CD4-positive, alpha-beta T cell treated with Interferon alpha-2 for 1 hour (primary cell): ENCODE measurements at regions not wholly inside any gene's neighbourhood (a gene's known extent, or its start where the extent isn't known, plus 50 kb on each side); places are given as distances from the start of the nearest gene placed in this dataset.
"Not testable (repeated sequence)": the region's sequence is repeated elsewhere in the genome, so short reads cannot be mapped to it uniquely, and the experiment has no call there.

Experiments used
- DNase-seq, 2 donors: peaks; one replicate each; pipeline ENCODE4 v3.0.0-alpha.2; 2020 to 2022

- DNase-seq, result no peak
Measured at GRCh38 chr2:180258579-180258978, 251.5 kb upstream of the CWC22 start.

DNA sequence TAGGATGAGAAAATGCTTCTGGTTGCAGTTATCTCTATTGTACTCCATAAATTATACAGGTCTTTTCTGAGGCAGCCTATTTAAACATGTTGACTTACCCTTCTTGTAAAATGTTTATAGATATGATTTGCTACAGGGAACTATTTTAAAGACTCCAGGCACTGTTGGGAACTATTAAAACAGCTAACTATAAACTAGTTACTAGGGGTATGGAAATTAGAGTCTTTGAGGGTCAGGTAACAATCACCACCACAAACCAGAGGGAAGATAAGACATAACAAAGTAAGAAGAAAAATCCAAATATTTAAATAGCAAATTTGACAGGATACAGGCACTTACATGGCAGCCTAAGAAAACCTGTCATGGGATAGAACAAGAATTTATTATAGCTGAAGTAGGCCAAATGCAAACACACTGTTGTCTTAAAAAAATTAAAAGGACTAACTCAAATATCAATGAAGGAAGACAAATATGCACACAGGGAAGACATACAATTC, 251.0 kb upstream of the CWC22 start:
- no peak for DNase-seq

GRCh38 chr2:180257247-180257646, 250.2 kb upstream of the CWC22 start:
- DNase-seq, result no peak

- no peak for DNase-seq
Measured at GRCh38 chr2:180255981-180256380, 248.9 kb upstream of the CWC22 start.

DNA sequence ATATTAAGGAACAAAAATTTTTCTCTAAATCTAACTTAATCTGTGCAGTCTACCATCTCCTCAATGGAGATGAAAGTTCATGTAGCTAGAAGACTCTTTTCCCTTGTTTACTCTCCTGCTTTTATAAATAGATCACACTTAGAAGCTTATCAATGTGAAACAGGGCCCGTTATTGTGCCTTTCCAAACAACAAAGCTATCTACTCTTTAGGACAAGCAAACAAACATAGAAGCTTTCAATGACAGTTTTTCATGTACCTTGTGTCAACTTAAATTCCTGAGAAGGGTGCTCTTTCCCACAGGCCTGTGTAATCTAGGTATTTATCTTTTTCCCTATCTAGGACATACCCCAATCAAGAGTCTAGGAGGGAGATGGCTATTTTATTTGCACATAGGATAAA, 247.8 kb upstream of the CWC22 start:
- DNase-seq, result no peak

DNA sequence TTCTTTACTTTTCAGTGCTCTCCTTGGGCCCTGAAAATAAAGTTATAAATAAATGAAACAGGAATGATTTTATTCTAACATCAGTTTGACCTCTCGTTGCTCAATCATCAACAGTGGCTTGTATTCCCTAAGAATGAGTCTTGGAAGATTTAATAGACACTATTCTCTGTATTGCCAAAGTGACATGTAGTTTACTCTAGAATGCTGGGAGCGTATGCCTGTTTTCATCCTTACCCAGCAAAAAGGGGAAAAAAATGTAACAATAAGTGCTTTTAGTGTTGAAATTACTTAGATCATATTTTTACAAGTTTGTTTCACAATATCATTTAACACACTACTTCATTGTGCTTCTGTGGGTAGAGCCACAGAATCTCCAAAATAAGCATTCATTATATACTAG, 240.6 kb upstream of the CWC22 start:
- DNase-seq, result no peak

DNA sequence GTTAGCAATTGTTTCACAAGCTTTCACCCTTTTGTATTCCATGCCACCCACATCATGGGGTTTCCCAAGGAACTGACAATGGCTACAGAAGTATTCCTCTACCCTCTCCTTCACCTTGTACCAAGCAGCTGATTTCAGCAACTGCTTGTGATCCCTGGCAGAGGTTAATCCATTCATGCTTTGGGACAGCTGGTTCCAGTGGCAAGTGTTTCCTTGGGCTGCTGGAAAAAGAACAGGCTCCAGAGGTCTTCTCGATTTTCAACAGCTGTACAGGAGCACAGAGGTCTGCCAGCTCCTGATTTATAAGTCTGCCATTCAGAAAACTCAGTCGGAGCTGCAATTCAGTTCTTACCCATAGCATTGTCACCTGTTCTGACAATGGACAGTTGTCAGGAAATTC, 239.2 kb upstream of the CWC22 start:
- no peak for DNase-seq

GRCh38 chr2:180240774-180241173, 233.7 kb upstream of the CWC22 start:
- no peak for DNase-seq

DNA sequence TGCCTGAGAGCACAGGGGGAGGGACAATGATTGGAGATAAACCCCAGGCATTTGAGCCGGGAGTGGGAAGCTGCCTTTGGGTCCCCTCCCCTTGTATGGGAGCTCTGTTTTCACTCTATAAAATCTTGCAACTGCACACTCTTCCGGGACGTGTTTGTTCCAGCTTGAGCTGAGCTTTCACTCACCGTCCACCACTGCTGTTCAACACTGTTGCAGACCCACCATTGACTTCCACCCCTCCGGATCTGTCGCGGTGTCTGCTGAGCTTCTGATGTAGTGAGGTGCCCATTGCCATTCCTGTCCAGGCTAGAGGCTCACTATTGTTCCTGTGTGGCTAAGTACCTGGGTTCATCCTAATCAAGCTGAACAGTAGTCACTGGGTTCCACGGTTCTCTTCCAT, 231.6 kb upstream of the CWC22 start:
- no peak for DNase-seq

DNA sequence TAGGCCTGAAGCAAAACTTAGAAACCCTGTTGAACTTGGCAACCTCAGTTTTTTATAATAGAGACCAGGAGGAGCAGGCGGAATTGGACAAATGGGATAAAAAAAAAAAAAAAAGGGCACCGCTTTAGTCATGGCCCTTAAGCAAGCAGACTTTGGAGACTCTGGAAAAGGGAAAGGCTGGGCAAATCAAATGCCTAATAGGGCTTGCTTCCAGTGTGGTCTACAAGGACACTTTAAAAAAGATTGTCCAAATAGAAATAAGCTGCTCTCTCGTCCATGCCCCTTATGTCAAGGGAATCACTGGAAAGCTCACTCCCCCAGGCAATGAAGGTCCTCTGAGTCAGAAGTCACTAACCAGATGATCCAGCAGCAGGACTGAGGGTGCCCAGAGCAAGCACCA, 229.0 kb upstream of the CWC22 start:
- not testable (repeated sequence) for DNase-seq

GRCh38 chr2:180235506-180235905, 228.4 kb upstream of the CWC22 start:
- not testable (repeated sequence) for DNase-seq

DNA sequence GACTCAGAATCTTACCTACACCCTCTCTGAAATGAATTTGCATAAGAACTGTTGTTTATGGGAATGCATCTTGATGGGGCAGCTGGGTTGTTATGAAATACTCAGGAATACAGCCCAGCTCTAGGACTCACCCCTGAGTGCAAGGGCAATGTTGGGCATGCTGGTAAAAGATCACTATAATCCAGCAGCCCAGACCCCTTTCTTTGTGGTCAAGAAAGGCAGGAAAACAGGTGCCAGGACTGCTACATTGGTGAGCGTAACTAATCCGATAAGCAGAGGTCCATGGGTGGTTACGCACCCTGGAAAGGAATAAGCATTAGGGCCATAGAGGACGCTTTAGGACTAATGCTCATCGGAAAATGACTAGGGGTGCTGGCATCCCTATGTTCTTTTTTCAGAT, 227.9 kb upstream of the CWC22 start:
- not testable (repeated sequence) for DNase-seq

- DNase-seq, result no peak
Measured at GRCh38 chr2:180231015-180231414, 223.9 kb upstream of the CWC22 start.

DNA sequence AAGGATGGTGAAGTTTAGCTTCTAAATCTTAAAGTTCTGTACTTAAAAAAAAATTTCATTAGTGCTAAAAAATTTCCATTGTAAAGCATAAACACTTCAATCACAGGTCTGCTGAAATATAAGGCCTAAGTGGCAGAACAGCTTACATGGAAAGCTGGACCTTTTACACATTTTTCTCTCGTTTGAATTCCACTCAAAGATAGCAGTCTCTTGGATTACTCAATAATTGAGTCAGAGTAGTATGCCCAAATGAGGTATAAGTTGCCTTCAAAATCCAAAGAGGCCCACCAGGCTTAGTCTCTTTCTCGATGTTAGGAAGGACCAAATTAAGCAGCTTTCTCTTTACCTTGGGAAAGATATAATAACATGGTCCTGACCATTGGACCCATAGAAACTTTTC, 220.4 kb upstream of the CWC22 start:
- DNase-seq, result no peak

DNA sequence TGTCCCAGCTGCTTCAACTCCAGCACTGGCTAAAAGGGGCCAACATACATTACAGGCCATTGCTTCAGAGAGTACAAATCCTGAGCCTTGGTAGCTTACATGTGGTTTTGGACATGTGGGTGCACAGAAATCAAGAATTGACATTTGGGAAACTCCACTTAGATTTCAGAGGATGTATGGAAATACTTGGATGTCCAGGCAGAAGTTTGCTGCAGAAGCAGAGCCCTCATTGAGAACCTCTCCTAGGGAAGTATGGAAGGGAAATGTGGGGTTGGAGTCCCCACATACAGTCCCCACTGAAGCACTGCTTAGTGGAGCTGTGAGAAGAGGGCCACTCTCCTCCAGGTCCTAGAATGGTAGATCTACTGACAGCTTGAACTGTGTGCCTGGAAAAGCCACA, 218.0 kb upstream of the CWC22 start:
- no peak for DNase-seq

- no peak for DNase-seq
Measured at GRCh38 chr2:180222644-180223043, 215.5 kb upstream of the CWC22 start.

DNA sequence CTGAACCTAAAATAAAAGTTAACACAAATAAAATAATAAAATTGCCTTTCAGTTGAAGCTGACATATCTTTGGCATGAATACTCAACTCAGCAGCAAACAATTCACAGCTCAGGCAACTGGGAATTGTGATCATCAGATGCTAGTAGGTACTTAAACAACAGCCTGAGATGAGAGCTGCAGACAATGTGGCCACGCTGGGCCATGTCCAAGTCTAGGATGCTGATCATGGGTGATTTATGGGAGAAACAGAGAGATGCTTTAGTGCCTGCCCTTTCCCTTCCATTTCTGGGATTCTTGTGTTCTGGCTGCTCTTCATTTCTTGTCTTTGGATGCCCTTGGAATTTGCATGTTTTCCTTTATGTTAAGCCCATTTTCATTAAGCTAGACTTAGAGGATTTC, 212.4 kb upstream of the CWC22 start:
- no peak for DNase-seq

DNA sequence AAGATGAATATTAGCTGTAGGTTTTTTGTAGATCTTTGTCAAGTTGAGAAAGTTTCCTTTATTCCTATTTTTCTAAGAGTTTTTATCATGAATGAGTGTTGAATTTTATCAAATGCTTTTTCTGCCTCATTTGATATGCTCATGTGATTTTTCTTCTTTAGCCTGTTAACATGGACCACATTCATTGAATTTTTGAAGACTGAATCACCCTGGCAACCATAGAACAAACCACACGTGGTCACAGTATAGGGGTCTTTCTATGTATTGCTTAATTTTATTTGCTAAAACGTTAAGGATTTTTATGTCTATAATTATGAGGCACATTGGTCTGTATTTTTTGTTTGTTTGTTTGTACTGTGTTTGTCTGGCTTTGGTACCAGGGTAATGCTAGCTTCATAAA, 201.7 kb upstream of the CWC22 start:
- DNase-seq, result no peak

DNA sequence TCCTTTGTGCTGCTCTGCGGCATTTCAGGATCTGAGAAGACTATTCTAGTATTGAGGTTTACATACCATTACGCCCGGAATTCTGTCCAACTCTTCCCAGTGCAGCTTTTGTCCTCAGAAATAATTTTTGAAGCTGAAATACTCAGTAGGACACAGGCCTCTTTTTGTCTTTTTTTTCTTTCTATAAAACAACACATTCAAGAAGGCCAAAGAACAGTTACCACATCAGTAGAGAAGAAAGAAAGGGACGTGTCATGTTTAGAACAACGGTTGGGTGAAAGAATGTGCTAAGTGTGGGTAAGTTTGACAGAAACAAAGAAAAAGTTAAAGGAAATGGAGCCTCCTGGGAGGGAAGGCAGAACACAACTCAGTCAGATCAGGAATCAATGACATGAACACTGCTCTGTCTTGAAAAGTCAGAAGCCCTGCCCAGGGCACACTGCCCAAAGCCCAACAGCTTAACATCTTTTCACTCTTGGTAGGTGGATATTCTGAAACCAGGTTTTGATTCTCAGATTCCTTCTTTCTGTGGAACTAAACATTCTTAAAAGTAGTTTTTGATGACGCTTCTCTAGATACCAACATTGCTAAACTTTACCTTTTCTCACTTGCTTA, 198.6 kb upstream of the CWC22 start:
- no peak for DNase-seq

- no peak for DNase-seq
Measured at GRCh38 chr2:180203972-180204371, 196.9 kb upstream of the CWC22 start.

- no peak for DNase-seq
Measured at GRCh38 chr2:180202467-180202951, 195.4 kb upstream of the CWC22 start.

- DNase-seq, result no peak
Measured at GRCh38 chr2:180196419-180196977, 189.4 kb upstream of the CWC22 start.

- no peak for DNase-seq
Measured at GRCh38 chr2:180195847-180196246, 188.8 kb upstream of the CWC22 start.

- DNase-seq, result no peak
Measured at GRCh38 chr2:180191432-180192124, 184.5 kb upstream of the CWC22 start.
